ENCODE measurements at regions not wholly inside any gene's neighbourhood (a gene's known extent, or its start where the extent isn't known, plus 50 kb on each side); places are given as distances from the start of the nearest gene placed in this dataset.

DNA sequence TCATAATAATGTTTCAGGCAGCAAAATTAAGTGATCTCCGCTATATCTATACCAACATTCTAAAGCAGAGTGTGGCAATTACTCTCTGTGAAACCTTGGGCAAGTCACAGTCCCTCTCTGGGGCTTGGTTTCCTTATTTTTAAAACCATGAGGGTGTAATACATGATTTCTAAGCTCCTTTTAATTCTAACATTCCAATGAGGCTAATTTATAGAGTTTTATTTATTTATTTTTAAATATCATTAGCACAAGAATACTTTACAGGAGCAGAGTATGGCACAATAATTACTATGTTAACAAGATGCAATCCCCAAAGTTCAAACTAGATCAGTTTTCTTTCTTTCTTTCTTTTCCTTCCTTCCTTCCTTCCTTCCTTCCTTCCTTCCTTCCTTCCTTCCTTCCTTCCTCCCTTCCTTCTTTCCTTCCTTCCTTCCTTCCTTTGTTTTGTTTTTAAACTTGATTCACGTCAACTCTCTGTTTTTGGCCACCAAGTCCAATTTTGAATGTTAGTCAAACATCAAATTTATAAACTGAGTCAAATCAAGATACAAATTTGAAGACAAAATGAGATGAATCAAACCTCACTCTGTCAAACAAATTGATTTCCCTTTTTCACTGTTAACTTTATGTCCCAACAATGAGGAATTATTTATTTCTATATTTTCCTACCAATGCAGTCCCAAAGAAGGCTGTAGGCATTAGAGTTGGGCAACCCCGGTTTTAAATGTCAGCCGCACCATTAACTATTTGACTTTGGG is 50.2 kb upstream of the GPR174 start:
- no peaks in the 10 kb centered on the region for H3K4me1 ChIP-seq (ENCODE audit: control insufficient read depth, insufficient read depth, low read length)
- no peak overlapping the region for H3K4me3 ChIP-seq (ENCODE audit: low read length)
- H3K27me3 ChIP-seq (replicated peaks; ENCODE audit: control insufficient read depth, insufficient read depth, low read length) = peaks cover 7% of the 10 kb centered on the region
- no peaks in the 10 kb centered on the region for H3K36me3 ChIP-seq (ENCODE audit: control insufficient read depth, insufficient read depth, low read length, severe bottlenecking)
- no peak for DNase-seq (ENCODE audit: low read depth)
- no peaks in the 10 kb centered on the region for H3K9me3 ChIP-seq (ENCODE audit: control insufficient read depth, low read length)
- H3K9ac ChIP-seq (ENCODE audit: low read length) = no peak overlapping the region
